Small intestine (tissue), 7 donors: ENCODE measurements at regions not wholly inside any gene's neighbourhood (a gene's known extent, or its start where the extent isn't known, plus 50 kb on each side); places are given as distances from the start of the nearest gene placed in this dataset.

Source experiments
- DNase-seq, 2 donors: peaks; one replicate each; pipeline versions ENCODE4 v3.0.0 to v3.0.0-alpha.2; 2013
- FAIRE-seq: peaks from 2 replicates; lab custom pipeline; 2012; peaks lifted over from hg19 to GRCh38; lab: Jason Lieb, UNC
- H3K27ac ChIP-seq, 3 donors: one replicate each; pipeline ENCODE4 v1.5.1; 2013; ENCODE audit warnings: low read length in 2 of 3, mild to moderate bottlenecking in 2 of 3, control low read depth in 1 of 3, inconsistent platforms in 1 of 3, low read depth in 1 of 3, moderate library complexity in 1 of 3
- H3K27me3 ChIP-seq, 3 donors: one replicate each; pipeline ENCODE4 v1.6.1; 2013; ENCODE audit warnings: low read length in 3 of 3, inconsistent platforms in 1 of 3; ENCODE audit not compliant: control insufficient read depth in 3 of 3, insufficient read depth in 3 of 3
- H3K36me3 ChIP-seq, 3 donors: one replicate each; pipeline ENCODE4 v1.6.1; 2013; ENCODE audit warnings: low read length in 3 of 3, inconsistent platforms in 1 of 3, low read depth in 1 of 3, mild to moderate bottlenecking in 1 of 3, moderate library complexity in 1 of 3; ENCODE audit not compliant: control insufficient read depth in 3 of 3, insufficient read depth in 2 of 3
- H3K4me1 ChIP-seq, 3 donors: one replicate each; pipeline ENCODE4 v1.6.1; 2013; ENCODE audit warnings: low read length in 2 of 3, inconsistent platforms in 1 of 3, low read depth in 1 of 3, mild to moderate bottlenecking in 1 of 3, moderate library complexity in 1 of 3; ENCODE audit not compliant: control insufficient read depth in 3 of 3, insufficient read depth in 2 of 3
- H3K4me3 ChIP-seq, 3 donors: one replicate each; pipeline ENCODE4 v1.5.1; 2013; ENCODE audit warnings: low read length in 3 of 3, control low read depth in 1 of 3, inconsistent platforms in 1 of 3, low read depth in 1 of 3, mild to moderate bottlenecking in 1 of 3, moderate library complexity in 1 of 3
- H3K9me3 ChIP-seq, 2 donors: one replicate each; pipeline ENCODE4 v1.6.1; 2013; ENCODE audit warnings: low read depth in 1 of 2, low read length in 1 of 2; ENCODE audit not compliant: control insufficient read depth in 2 of 2, insufficient read depth in 1 of 2
- WGBS, 3 donors: extraction: QIAGEN DNeasy Blood & Tissue Kit; methylation state at CpG; one replicate each; pipeline ENCODE4 v1.1.7; 2013; 5-methylcytosine and 5-hydroxymethylcytosine counted together
- donor health status: healthy with polysubstance abuse.
- donor health status: control.
- donor health status: control.
- donor health status: Bipolar disorder and iron deficiency.
- donor health status: healthy.

- Histone ChIP-seq H3K9me3 (peaks cover 0 to 2% of the 10 kb centered on the region in 2 donors), H3K27me3 (no peaks in the 10 kb centered on the region), H3K27ac (no peak overlapping the region), H3K4me1 (no peaks in the 10 kb centered on the region), H3K36me3 (no peaks in the 10 kb centered on the region), H3K4me3 (no peak overlapping the region)
- WGBS, 3 donors: 7 to 36% (median 18%) methylated on average over 2 of the region's 2 CpGs
- DNase-seq (no peak), FAIRE-seq (no peak)
These were observed 178.8 kb upstream of the FRMD6 start for GRCh38 chr14:51472881-51473280.

- Histone ChIP-seq H3K27me3 (no peaks in the 10 kb centered on the region), H3K27ac (no peak overlapping the region), H3K4me3 (no peak overlapping the region), H3K9me3 (peaks cover 0 to 2% of the 10 kb centered on the region in 2 donors), H3K36me3 (no peaks in the 10 kb centered on the region), H3K4me1 (no peaks in the 10 kb centered on the region)
- 76 to 84% (median 81%) methylated on average over 4 of the region's 4 CpGs for WGBS, 3 donors
- DNase-seq (no peak), FAIRE-seq (no peak)
These were observed 178.4 kb upstream of the FRMD6 start for GRCh38 chr14:51473351-51473750.

GRCh38 chr14:51473808-51474565 is 177.7 kb upstream of the FRMD6 start:
- no peaks in the 10 kb centered on the region for H3K4me1 ChIP-seq
- H3K27me3 ChIP-seq: no peaks in the 10 kb centered on the region
- no peak overlapping the region for H3K4me3 ChIP-seq
- WGBS, 3 donors: 69 to 75% (median 72%) methylated on average over 6 of the region's 6 CpGs
- DNase-seq (no peak), FAIRE-seq (no peak)
- no peak overlapping the region for H3K27ac ChIP-seq
- H3K9me3 ChIP-seq: peaks cover 0 to 2% of the 10 kb centered on the region in 2 donors
- H3K36me3 ChIP-seq: no peaks in the 10 kb centered on the region

GRCh38 chr14:51474854-51475253 is 176.9 kb upstream of the FRMD6 start:
- H3K9me3 ChIP-seq: peaks cover 0 to 2% of the 10 kb centered on the region in 2 donors
- no peak for FAIRE-seq
- no peaks in the 10 kb centered on the region for H3K4me1 ChIP-seq
- no peaks in the 10 kb centered on the region for H3K36me3 ChIP-seq
- H3K27me3 ChIP-seq: no peaks in the 10 kb centered on the region
- H3K4me3 ChIP-seq: no peak overlapping the region
- H3K27ac ChIP-seq: no peak overlapping the region
- no peak for DNase-seq

DNA sequence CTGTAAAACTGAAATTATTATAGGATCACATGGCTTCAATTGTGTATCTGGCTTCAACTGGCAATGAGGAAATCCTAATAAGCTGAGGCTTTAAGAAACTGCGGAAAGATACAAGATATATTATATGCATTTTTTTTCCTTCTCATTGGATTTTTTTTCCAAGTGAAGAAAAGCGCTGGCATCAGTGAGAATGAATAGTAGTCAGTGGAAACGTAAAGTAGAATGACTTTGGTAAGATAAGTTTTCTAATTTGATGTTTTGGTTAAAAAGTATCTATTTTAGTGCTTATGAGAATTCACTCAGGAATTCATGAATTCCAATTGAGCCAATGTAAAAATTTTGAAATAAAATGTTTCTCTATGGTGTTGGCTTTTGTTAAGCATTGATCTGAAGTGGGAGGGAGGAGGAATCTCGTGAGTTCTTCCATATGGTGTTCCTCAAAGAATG is 173.5 kb upstream of the FRMD6 start:
- Histone ChIP-seq H3K9me3 (no peaks in the 10 kb centered on the region), H3K36me3 (no peaks in the 10 kb centered on the region), H3K27me3 (no peaks in the 10 kb centered on the region), H3K4me1 (no peaks in the 10 kb centered on the region), H3K27ac (no peak overlapping the region), H3K4me3 (no peak overlapping the region)
- FAIRE-seq: no peak
- no peak for DNase-seq
- 73 to 83% (median 76%) methylated on average over 4 of the region's 4 CpGs for WGBS, 3 donors

GRCh38 chr14:51479584-51480325 is 172.0 kb upstream of the FRMD6 start:
- Histone ChIP-seq H3K4me3 (no peak overlapping the region), H3K4me1 (no peaks in the 10 kb centered on the region), H3K9me3 (no peaks in the 10 kb centered on the region), H3K36me3 (no peaks in the 10 kb centered on the region), H3K27me3 (no peaks in the 10 kb centered on the region), H3K27ac (no peak overlapping the region)
- no peak for DNase-seq
- FAIRE-seq: no peak
- 58 to 75% (median 75%) methylated on average over 2 of the region's 2 CpGs for WGBS, 3 donors

DNA sequence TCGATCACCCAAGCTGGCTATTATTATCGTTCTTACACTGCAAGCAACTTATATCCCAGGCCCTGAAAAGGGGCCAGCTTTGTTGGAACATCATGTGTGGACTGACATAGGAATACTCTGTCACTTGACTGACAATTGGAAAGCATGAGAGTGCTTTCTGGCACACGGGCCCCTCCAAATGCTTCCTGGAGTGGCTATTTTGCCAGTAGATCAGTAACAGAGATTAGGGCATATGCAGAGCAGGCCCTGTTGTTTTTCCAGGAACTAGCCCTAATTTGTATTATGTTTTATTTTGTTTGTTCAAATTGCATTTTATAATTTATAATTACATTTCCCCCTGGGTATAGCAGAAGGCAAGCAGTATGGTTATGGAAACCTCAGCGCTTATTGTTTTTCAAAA is 170.1 kb upstream of the FRMD6 start:
- 80 to 90% (median 89%) methylated on average over 4 of the region's 4 CpGs for WGBS, 3 donors
- H3K27ac ChIP-seq: no peak overlapping the region
- FAIRE-seq (no peak), DNase-seq (no peak)
- no peaks in the 10 kb centered on the region for H3K36me3 ChIP-seq
- no peaks in the 10 kb centered on the region for H3K4me1 ChIP-seq
- H3K4me3 ChIP-seq: no peak overlapping the region
- no peaks in the 10 kb centered on the region for H3K9me3 ChIP-seq
- H3K27me3 ChIP-seq: no peaks in the 10 kb centered on the region

DNA sequence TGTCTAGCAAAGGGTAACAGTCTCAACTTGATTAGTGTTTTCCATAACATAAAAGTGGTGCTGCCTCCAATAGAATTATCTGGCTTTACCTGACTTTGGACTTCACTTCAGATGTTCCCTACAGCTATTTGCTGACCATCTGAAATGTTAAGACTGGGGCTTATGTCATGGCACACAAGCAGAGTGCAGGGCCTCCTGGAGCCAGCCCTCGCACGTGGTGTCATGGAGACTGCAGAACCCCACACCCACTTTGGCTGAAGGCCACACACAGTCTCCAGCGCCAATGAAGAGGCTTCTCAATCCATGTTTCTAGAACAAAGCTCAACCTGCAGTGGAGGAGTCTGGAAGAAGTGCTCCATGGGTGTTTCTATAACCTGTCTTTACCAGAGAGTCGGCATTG is 169.6 kb upstream of the FRMD6 start:
- WGBS, 3 donors: 77 to 85% (median 84%) methylated on average over 4 of the region's 4 CpGs
- Histone ChIP-seq H3K9me3 (no peaks in the 10 kb centered on the region), H3K27me3 (no peaks in the 10 kb centered on the region), H3K4me3 (no peak overlapping the region), H3K4me1 (no peaks in the 10 kb centered on the region), H3K27ac (no peak overlapping the region), H3K36me3 (no peaks in the 10 kb centered on the region)
- FAIRE-seq (no peak), DNase-seq (no peak)
